Brain microvascular endothelial cell (primary cell): ENCODE measurements at regions not wholly inside any gene's neighbourhood (a gene's known extent, or its start where the extent isn't known, plus 50 kb on each side); places are given as distances from the start of the nearest gene placed in this dataset.

ENCODE experiments used
- DNase-seq: peaks from one replicate; pipeline ENCODE4 v3.0.0-alpha.2; 2020
- H3K27ac ChIP-seq: fragments of 250-450 bp; sonication (Bioruptor Pico); 2 replicates; pipeline ENCODE4 v1.5.1; 2020; ENCODE audit warnings: mild to moderate bottlenecking, moderate library complexity
- H3K27me3 ChIP-seq: fragments of 250-450 bp; sonication (Bioruptor Pico); replicated peaks from 2 replicates; pipeline ENCODE4 v1.5.1; 2020; ENCODE audit warnings: mild to moderate bottlenecking
- H3K36me3 ChIP-seq: fragments of 250-450 bp; sonication (Bioruptor Pico); replicated peaks from 2 replicates; pipeline ENCODE4 v1.5.1; 2020; ENCODE audit warnings: mild to moderate bottlenecking
- H3K4me3 ChIP-seq: 2 replicates; pipeline ENCODE4 v1.5.1; 2011; ENCODE audit warnings: low read depth, mild to moderate bottlenecking, control low read depth, low read length, moderate library complexity
- CTCF ChIP-seq: IDR thresholded peaks from 2 replicates; pipeline ENCODE4 v1.5.1; 2011; ENCODE audit warnings: low read depth, mild to moderate bottlenecking, moderate library complexity, low read length, control low read depth, inconsistent platforms; ENCODE audit errors: missing control alignments
- in situ Hi-C: cut with HindIII; loops from 2 replicates; pipeline ENCODE4 v1.10.0; 2017; ENCODE audit warnings: low sequenced_read_pairs, low pct_ligation_motif_present

GRCh38 chr3:71961378-71961777 is 176.4 kb upstream of the PROK2 start:
- no peak for TF ChIP-seq CTCF
- Histone ChIP-seq H3K4me3 (no peak overlapping the region), H3K36me3 (no peaks in the 10 kb centered on the region), H3K27me3 (peaks cover 7% of the 10 kb centered on the region), H3K27ac (no peak overlapping the region)
- no peak for DNase-seq
- in situ Hi-C loops = no loop called here

- no peak for DNase-seq
- TF ChIP-seq CTCF = no peak
- Histone ChIP-seq H3K27me3 (peaks cover 7% of the 10 kb centered on the region), H3K4me3 (no peak overlapping the region), H3K27ac (no peak overlapping the region), H3K36me3 (no peaks in the 10 kb centered on the region)
- in situ Hi-C loops = no loop called here
Observed at GRCh38 chr3:71958533-71958932, 173.6 kb upstream of the PROK2 start.

- TF ChIP-seq CTCF = no peak
- Histone ChIP-seq H3K4me3 (no peak overlapping the region), H3K27me3 (peaks cover 7% of the 10 kb centered on the region), H3K36me3 (no peaks in the 10 kb centered on the region), H3K27ac (no peak overlapping the region)
- no peak for DNase-seq
- in situ Hi-C loops = no loop called here
Observed at GRCh38 chr3:71956716-71957115, 171.8 kb upstream of the PROK2 start.

GRCh38 chr3:71956069-71956340 is 171.1 kb upstream of the PROK2 start:
- TF ChIP-seq CTCF = no peak
- no peak overlapping the region for H3K27ac ChIP-seq
- no peak overlapping the region for H3K4me3 ChIP-seq
- no peaks in the 10 kb centered on the region for H3K36me3 ChIP-seq
- in situ Hi-C loops = no loop called here
- DNase-seq = no peak
- peaks cover 7% of the 10 kb centered on the region for H3K27me3 ChIP-seq

- H3K27me3 ChIP-seq = peaks cover 2% of the 10 kb centered on the region
- TF ChIP-seq CTCF = peak; percentile 84
- DNase-seq = peak; percentile 69
- H3K36me3 ChIP-seq = no peaks in the 10 kb centered on the region
- H3K27ac ChIP-seq = no peak overlapping the region
- no peak overlapping the region for H3K4me3 ChIP-seq
- in situ Hi-C loops = no loop called here
Observed at GRCh38 chr3:71955240-71956068, 170.5 kb upstream of the PROK2 start.

- in situ Hi-C loops = no loop called here
- Histone ChIP-seq H3K27ac (no peak overlapping the region), H3K4me3 (no peak overlapping the region), H3K36me3 (no peaks in the 10 kb centered on the region), H3K27me3 (no peaks in the 10 kb centered on the region)
- TF ChIP-seq CTCF = no peak
- no peak for DNase-seq
Observed at GRCh38 chr3:71951842-71952241, 166.9 kb upstream of the PROK2 start.
